H9 (cell line): ENCODE measurements at regions not wholly inside any gene's neighbourhood (a gene's known extent, or its start where the extent isn't known, plus 50 kb on each side); places are given as distances from the start of the nearest gene placed in this dataset.

Experiments used
- DNase-seq: peaks from one replicate; pipeline ENCODE4 v3.0.0-alpha.2; 2017
- H2AFZ ChIP-seq: one replicate; pipeline ENCODE4 v1.6.1; 2013; ENCODE audit warnings: mild to moderate bottlenecking, low read length, control low read depth, moderate library complexity
- H2AK5ac ChIP-seq: 2 replicates; pipeline ENCODE4 v1.6.1; 2013; ENCODE audit warnings: low read length, control low read depth, mixed read lengths; ENCODE audit not compliant: insufficient read length
- H2BK120ac ChIP-seq: one replicate; pipeline ENCODE4 v1.6.1; 2013; ENCODE audit warnings: low read depth, mild to moderate bottlenecking, low read length, control low read depth, inconsistent platforms; ENCODE audit not compliant: poor library complexity, severe bottlenecking
- H2BK12ac ChIP-seq: 2 replicates; pipeline ENCODE4 v1.6.1; 2013; ENCODE audit warnings: low read length, control low read depth, mixed read lengths, low read depth; ENCODE audit not compliant: insufficient read length
- H2BK15ac ChIP-seq: 2 replicates; pipeline ENCODE4 v1.6.1; 2013; ENCODE audit warnings: low read depth, low read length, control low read depth
- H2BK20ac ChIP-seq: one replicate; pipeline ENCODE4 v1.6.1; 2013; ENCODE audit warnings: low read depth, mild to moderate bottlenecking, low read length, control low read depth, inconsistent platforms; ENCODE audit not compliant: poor library complexity, severe bottlenecking
- H2BK5ac ChIP-seq: 2 replicates; pipeline ENCODE4 v1.6.1; 2013; ENCODE audit warnings: low read length, control low read depth, mixed read lengths; ENCODE audit not compliant: insufficient read length
- H3K14ac ChIP-seq: 2 replicates; pipeline ENCODE4 v1.6.1; 2013; ENCODE audit warnings: low read length, control low read depth; ENCODE audit not compliant: insufficient read depth
- H3K18ac ChIP-seq: 2 replicates; pipeline ENCODE4 v1.6.1; 2013; ENCODE audit warnings: low read depth, mild to moderate bottlenecking, mixed read lengths, low read length, control low read depth; ENCODE audit not compliant: insufficient read length
- H3K23ac ChIP-seq: 2 replicates; pipeline ENCODE4 v1.6.1; 2013; ENCODE audit warnings: low read length, control low read depth, mixed read lengths, low read depth; ENCODE audit not compliant: insufficient read length
- H3K23me2 ChIP-seq: 2 replicates; pipeline ENCODE4 v1.6.1; 2013; ENCODE audit warnings: low read depth, mild to moderate bottlenecking, mixed read lengths, low read length, control low read depth; ENCODE audit not compliant: insufficient read length, poor library complexity, severe bottlenecking
- H3K27ac ChIP-seq: 2 replicates; pipeline ENCODE4 v1.5.1; 2013; ENCODE audit warnings: low read length, control low read depth, mixed read lengths, low read depth; ENCODE audit not compliant: insufficient read length
- H3K27me3 ChIP-seq: 2 replicates; pipeline ENCODE4 v1.6.1; 2013; ENCODE audit warnings: low read length, control low read depth, inconsistent platforms; ENCODE audit not compliant: insufficient read depth
- H3K4ac ChIP-seq: 2 replicates; pipeline ENCODE4 v1.6.1; 2013; ENCODE audit warnings: low read depth, mild to moderate bottlenecking, control low read depth, inconsistent platforms, low read length, moderate library complexity
- H3K4me1 ChIP-seq: 2 replicates; pipeline ENCODE4 v1.6.1; 2013; ENCODE audit warnings: low read length, control low read depth, inconsistent platforms; ENCODE audit not compliant: insufficient read depth
- H3K4me2 ChIP-seq: 2 replicates; pipeline ENCODE4 v1.6.1; 2013; ENCODE audit warnings: low read length, control low read depth, mixed read lengths; ENCODE audit not compliant: insufficient read length, insufficient read depth
- H3K56ac ChIP-seq: 2 replicates; pipeline ENCODE4 v1.6.1; 2013; ENCODE audit warnings: low read depth, mild to moderate bottlenecking, mixed read lengths, low read length, control low read depth; ENCODE audit not compliant: insufficient read length
- H3K79me1 ChIP-seq: 2 replicates; pipeline ENCODE4 v1.6.1; 2013; ENCODE audit warnings: low read depth, mild to moderate bottlenecking, moderate library complexity, low read length, control low read depth, inconsistent platforms; ENCODE audit not compliant: insufficient read depth, poor library complexity, severe bottlenecking
- H3K79me2 ChIP-seq: 2 replicates; pipeline ENCODE4 v1.6.1; 2013; ENCODE audit warnings: low read length, control low read depth, inconsistent platforms; ENCODE audit not compliant: insufficient read depth
- H3K9ac ChIP-seq: 2 replicates; pipeline ENCODE4 v1.6.1; 2013; ENCODE audit warnings: low read length, control low read depth, mixed read lengths; ENCODE audit not compliant: insufficient read length; ENCODE audit errors: extremely low read depth
- H3K9me3 ChIP-seq: one replicate; pipeline ENCODE4 v1.6.1; 2013; ENCODE audit warnings: low read depth, low read length, inconsistent platforms; ENCODE audit not compliant: control insufficient read depth
- H3T11ph ChIP-seq: one replicate; pipeline ENCODE4 v1.6.1; 2013; ENCODE audit warnings: mild to moderate bottlenecking, low read length, control low read depth, inconsistent platforms
- H4K20me1 ChIP-seq: one replicate; pipeline ENCODE4 v1.6.1; 2013; ENCODE audit not compliant: control insufficient read depth, insufficient read length, insufficient read depth
- H4K5ac ChIP-seq: 2 replicates; pipeline ENCODE4 v1.6.1; 2013; ENCODE audit warnings: low read depth, mild to moderate bottlenecking, mixed read lengths, low read length, control low read depth; ENCODE audit not compliant: insufficient read length
- H4K8ac ChIP-seq: replicated peaks from 2 replicates; pipeline ENCODE4 v1.6.1; 2013; ENCODE audit warnings: low read length, control low read depth, mixed read lengths, low read depth; ENCODE audit not compliant: insufficient read length
- H4K91ac ChIP-seq: 2 replicates; pipeline ENCODE4 v1.6.1; 2013; ENCODE audit warnings: low read depth, mild to moderate bottlenecking, moderate library complexity, mixed read lengths, low read length, control low read depth; ENCODE audit not compliant: insufficient read length
- H3K27ac Mint-ChIP-seq, 3 experiments: 2 replicates in 2 of 3; 3 replicates in 1 of 3; pipeline ENCODE4 v1.8.0; 2020 to 2021; ENCODE audit warnings: mixed read lengths in 3 of 3, mild to moderate bottlenecking in 1 of 3, moderate library complexity in 1 of 3
- H3K27me3 Mint-ChIP-seq: 2 replicates; pipeline ENCODE4 v1.8.0; 2021; ENCODE audit warnings: low read depth, mild to moderate bottlenecking, moderate library complexity, mixed read lengths
- H3K36me3 Mint-ChIP-seq, 3 experiments: 2 replicates in 2 of 3; 3 replicates in 1 of 3; pipeline ENCODE4 v1.8.0; 2020 to 2021; ENCODE audit warnings: low read depth in 3 of 3, mixed read lengths in 3 of 3; ENCODE audit not compliant: insufficient read depth in 1 of 3
- H3K4me1 Mint-ChIP-seq, 2 experiments: 2 replicates each; pipeline ENCODE4 v1.8.0; 2020; ENCODE audit warnings: mixed read lengths in 2 of 2
- H3K4me3 Mint-ChIP-seq, 2 experiments: 2 replicates in 1 of 2; 3 replicates in 1 of 2; pipeline ENCODE4 v1.8.0; 2020 to 2021; ENCODE audit warnings: mild to moderate bottlenecking in 2 of 2, mixed read lengths in 2 of 2, moderate library complexity in 1 of 2
- H3K9me3 Mint-ChIP-seq, 2 experiments: 2 replicates in 1 of 2; 3 replicates in 1 of 2; pipeline ENCODE4 v1.8.0; 2020; ENCODE audit warnings: mild to moderate bottlenecking in 2 of 2, mixed read lengths in 2 of 2, moderate library complexity in 1 of 2
- WGBS: extraction: QIAGEN DNeasy Blood & Tissue Kit; methylation state at CpG from one replicate; pipeline ENCODE4 v1.1.7; 2013; ENCODE audit warnings: missing lambda C conversion rate, low lambda C conversion rate, mixed read lengths; ENCODE audit not compliant: insufficient read length; ENCODE audit errors: extremely low coverage; 5-methylcytosine and 5-hydroxymethylcytosine counted together
- TF ChIP-seq, protein P1 (sequence below): fragments of 200-600 bp; sonication (generic); conservative IDR thresholded peaks from 3 replicates; pipeline ENCODE4 v1.8.0; 2021; ENCODE audit warnings: antibody characterized with exemption, mild to moderate bottlenecking

DNA sequence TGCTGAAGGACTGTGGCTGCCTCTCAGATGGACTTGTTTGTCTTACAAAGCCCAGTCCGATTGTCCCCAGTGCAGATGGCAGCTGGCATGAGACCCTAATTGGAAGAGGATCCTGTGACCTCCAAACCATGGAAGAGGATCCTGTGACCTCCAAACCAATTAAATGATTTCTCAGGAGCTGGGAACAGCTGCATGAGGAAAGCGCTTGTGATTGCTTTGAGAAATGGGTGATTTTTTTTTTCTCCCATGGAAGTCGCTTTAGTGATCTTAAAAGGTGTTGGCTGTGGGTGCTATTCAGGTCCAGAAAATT lies 68.4 kb upstream of the LARS2 start:
- H3K4me2 ChIP-seq: no peak overlapping the region
- H4K91ac ChIP-seq: no peak overlapping the region
- no peaks in the 10 kb centered on the region for H3K27me3 Mint-ChIP-seq
- H4K8ac ChIP-seq: no peak overlapping the region
- peaks cover 53 to 57% of the 10 kb centered on the region in 2 experiments for H3K4me1 Mint-ChIP-seq
- no peaks in the 10 kb centered on the region for H3K9me3 ChIP-seq
- H3K79me2 ChIP-seq: no peaks in the 10 kb centered on the region
- no peak overlapping the region for H3K23ac ChIP-seq
- no peak overlapping the region for H2BK5ac ChIP-seq
- H3K27ac ChIP-seq: no peak overlapping the region
- H3K9ac ChIP-seq: no peak overlapping the region
- peaks cover 0 to 12% (median 0%) of the 10 kb centered on the region in 3 experiments; a peak in 4 of 7 replicates for H3K36me3 Mint-ChIP-seq
- no peak overlapping the region for H2AK5ac ChIP-seq
- no peak overlapping the region for H3K18ac ChIP-seq
- H4K20me1 ChIP-seq: no peaks in the 10 kb centered on the region
- H4K5ac ChIP-seq: no peak overlapping the region
- H3K9me3 Mint-ChIP-seq: peaks cover 3% of the 10 kb centered on the region in 2 experiments; a peak in 3 of 5 replicates
- no peaks in the 10 kb centered on the region for H3K79me1 ChIP-seq
- DNase-seq: no peak
- no peaks in the 10 kb centered on the region for H3K27me3 ChIP-seq
- H2BK12ac ChIP-seq: no peak overlapping the region
- H3K56ac ChIP-seq: no peak overlapping the region
- peaks cover 8% of the 10 kb centered on the region; the same call in 1 of the 2 replicates for H3K4me1 ChIP-seq
- no peak overlapping the region for H2AFZ ChIP-seq
- no peak overlapping the region for H3K14ac ChIP-seq
- no peak overlapping the region; a peak in 1 of 7 replicates for H3K27ac Mint-ChIP-seq
- H2BK20ac ChIP-seq: no peak overlapping the region
- TF ChIP-seq, protein P1, sequence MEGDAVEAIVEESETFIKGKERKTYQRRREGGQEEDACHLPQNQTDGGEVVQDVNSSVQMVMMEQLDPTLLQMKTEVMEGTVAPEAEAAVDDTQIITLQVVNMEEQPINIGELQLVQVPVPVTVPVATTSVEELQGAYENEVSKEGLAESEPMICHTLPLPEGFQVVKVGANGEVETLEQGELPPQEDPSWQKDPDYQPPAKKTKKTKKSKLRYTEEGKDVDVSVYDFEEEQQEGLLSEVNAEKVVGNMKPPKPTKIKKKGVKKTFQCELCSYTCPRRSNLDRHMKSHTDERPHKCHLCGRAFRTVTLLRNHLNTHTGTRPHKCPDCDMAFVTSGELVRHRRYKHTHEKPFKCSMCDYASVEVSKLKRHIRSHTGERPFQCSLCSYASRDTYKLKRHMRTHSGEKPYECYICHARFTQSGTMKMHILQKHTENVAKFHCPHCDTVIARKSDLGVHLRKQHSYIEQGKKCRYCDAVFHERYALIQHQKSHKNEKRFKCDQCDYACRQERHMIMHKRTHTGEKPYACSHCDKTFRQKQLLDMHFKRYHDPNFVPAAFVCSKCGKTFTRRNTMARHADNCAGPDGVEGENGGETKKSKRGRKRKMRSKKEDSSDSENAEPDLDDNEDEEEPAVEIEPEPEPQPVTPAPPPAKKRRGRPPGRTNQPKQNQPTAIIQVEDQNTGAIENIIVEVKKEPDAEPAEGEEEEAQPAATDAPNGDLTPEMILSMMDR: no peak
- H3K4me3 Mint-ChIP-seq: no peak overlapping the region
- H2BK120ac ChIP-seq: no peak overlapping the region
- no peak overlapping the region for H3T11ph ChIP-seq
- WGBS: no CpG with 5 or more reads among the region's 3 CpGs
- no peak overlapping the region for H2BK15ac ChIP-seq
- no peak overlapping the region for H3K4ac ChIP-seq
- no peaks in the 10 kb centered on the region for H3K23me2 ChIP-seq
